HT1080 (cell line): ENCODE measurements at regions not wholly inside any gene's neighbourhood (a gene's known extent, or its start where the extent isn't known, plus 50 kb on each side); places are given as distances from the start of the nearest gene placed in this dataset.

Experiments
- DNase-seq: peaks from one replicate; pipeline ENCODE4 v3.0.0-alpha.2; 2015; ENCODE audit warnings: low read depth

DNA sequence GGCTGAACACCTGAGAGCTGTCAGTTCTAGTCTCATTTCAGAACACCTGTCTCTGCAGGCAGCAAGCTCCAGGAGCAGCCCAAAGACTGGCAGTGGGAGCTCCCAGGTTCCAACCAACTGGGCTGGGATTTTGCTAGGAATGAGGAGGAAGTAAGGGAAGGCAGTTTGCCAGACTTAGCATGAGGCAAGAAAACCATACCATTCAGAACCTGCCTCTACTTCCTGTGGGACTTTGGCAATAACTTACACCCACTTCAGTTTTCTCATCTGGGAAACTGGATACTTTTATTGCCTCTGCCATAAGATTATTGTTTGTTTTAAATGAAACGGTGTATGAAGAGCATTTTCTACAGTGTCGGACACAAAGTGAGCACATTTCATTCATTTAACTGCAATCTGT, 363.7 kb upstream of the ISX start:
- DNase-seq, result peak; percentile 36

DNA sequence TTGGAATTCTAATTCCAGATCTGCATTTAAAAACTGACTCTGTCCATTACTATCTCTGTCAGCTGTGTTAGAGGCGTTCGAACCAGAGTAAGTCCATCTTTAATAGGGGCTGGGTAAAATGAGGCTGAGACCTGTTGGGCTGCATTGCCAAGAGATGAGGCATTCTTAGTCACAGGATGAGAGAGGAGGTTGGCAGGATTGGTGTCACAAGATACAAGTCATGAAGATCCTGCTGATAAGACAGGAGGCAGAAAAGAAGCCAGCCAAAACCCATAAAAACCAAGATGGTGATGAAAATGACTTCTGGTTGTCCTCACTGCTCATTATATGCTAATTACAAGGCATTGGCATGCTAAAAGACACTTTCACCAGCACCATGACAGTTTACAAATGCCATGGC, 356.3 kb upstream of the ISX start:
- DNase-seq, result peak; percentile 78

DNA sequence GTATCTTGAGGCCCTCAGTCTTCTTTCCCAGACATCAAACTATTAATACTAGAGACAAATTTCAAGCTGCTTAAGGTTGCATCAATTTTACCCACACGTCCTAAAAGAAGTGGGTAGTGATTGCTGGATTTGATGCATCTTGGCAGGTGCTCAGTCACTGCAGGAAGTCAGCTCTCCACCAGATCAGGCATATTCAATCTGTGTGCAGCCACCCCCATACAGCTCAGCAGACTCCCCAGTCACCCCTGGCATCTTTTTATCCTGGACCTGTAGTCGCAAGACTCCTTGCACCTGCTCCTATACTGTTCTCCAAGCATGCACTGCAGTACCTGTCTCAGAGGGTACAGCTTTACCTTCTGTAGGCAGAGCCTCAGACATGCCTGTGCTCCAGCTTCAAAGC, 343.1 kb upstream of the ISX start:
- DNase-seq, result no peak

DNA sequence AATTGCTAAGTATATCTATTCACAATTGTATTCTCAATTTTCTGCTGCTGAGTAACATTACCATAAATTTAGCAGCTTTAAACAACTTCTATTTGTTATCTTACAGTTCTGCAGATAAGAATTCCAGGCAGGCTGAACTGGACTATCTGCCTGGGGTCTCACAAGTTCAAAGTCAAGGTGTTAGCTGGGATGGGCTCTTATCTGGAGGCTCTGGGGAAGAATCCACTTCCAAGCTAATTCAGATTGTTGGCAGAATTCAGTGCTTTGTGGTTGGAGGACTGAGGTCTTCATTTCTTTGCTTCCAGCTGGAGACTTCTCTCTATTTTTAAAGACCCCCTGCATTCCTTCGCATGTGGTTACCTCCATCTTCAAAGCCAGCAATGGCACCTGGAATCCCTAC, 329.9 kb upstream of the ISX start:
- DNase-seq, result no peak

DNA sequence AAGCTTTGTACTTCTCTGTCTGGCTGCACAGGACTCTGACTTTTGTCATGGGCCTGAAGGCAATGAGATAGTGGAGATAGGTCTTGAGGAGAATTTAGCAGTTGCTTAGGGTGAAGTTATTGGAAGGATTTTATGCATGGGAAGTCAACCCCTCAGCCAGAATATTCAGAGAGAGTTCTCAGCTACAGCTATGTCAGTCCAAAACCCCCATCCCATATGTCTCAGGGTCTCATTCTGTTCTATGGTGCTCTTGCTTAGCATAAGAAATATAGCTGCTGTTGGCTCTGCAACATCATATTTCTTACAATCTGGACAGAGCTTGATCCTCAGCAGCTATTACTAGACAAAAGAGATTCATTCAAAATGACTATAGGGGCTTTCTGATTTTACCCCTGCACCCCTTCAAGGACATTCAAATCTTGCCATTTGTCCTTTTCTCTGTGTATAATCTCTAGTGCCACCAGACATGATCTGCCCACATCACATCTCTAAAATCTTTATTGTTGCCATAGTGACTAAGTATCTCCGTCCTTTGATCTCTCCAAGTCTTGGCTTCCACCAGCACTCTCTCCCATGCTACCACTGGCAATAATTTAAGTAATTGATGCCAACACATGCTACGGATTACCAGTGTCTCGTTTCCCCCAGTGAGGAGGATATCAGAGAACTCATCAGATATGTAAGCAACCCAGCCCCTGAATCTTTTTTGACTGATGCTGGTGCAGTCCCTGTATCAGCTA, 327.1 kb upstream of the ISX start:
- DNase-seq, result no peak

DNA sequence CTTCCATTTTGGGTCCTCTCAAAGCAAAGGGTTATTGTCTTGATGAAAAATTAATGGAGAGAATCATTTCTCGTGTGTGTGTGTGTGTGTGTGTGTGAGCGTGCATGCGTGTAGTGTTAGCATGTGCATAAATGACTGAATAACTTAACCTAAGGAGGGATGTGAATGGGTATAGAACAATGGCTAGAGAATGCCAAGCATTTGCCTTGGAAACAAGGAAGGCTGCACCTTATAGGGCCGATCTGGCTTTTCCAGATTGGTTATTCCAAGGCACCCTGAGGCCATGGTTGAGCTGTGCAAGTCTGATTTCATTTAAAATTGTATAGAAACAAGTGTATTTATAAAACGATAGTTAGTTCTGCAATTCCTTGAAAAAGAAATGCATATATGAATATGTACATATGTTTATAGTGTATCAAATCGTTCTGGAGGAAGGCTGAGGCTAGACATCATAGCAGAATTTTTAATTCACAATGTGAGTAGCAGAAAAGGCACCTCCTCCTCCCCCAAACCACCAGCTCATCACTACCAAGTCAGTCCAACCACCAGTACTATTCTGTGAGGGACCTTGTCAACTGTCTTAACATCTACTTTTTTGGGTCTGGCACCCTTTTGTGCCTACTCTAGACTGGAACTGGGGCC, 322.7 kb upstream of the ISX start:
- no peak for DNase-seq

DNA sequence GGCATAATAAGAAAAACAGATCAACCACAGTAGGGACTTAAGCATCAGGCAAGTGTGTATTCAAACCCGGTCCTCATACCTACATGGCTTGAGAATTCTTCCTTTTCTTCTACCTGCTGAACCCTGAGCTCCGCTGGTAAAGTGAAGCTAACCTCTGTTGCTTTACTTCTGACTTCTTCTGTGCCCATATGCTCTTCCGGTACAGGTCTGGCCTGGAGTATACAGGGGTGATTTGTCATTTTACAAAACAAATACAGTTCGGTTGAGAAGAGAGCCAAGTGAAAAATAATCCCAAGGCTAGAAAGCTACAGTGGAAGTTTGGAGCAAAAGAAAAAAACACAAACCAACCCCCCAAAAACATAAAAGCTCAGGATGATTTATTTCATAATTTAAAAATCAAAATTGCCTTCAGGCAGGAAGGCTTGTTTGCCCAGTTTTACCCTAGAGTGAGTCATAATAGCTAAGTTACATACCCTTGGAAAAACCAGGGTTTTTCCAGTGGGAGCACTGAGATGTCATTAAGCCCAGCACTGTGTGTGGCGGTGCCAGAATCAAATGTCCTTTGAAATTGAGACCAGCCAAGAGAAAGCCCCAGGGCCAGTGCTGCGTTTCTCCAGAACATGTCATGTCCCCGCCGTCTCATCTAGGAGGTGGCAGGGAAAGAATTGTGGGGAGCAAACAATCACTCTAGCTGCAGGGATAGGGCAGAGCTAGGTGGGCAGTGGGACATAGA, 305.5 kb upstream of the ISX start:
- DNase-seq, result peak; percentile 36

DNA sequence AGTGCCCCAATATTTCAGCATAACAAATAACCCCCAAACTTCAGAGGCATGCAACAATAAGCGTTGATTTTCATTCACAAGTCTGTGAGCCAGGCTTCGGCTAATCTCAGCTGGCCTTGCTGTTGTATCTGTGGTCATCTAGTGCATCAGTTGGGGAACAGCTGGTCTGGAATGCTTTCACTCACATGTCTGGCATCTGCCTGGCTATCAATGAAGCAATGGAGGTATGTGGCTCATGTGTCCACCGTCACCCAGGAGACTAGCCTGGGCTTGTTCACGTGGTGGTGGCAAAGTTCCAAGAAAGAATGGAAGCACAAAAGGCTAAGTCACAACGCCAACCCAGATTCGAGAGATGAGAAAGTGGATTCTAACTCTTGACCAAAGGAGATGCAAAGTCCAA, 304.8 kb upstream of the ISX start:
- peak; percentile 52 for DNase-seq

DNA sequence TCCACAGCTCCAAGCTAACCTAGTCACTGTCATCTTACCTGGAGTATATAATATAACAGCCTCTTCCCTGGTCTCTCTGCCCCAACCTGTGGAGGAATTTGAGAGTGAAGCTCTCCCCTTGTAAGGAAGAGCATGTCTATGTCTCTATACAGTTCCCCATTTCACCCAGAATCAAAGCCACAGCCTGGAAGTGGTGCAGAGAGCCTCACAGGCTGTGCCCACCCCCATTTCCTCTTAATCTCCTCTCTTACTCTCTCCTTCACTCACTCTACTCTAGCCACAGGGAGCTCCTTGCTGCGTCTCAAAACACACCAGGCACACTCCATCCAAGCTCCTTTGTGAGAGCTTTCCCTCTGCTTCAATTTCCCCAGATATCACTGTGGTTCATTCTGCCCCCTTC, 302.5 kb upstream of the ISX start:
- DNase-seq, result no peak

DNA sequence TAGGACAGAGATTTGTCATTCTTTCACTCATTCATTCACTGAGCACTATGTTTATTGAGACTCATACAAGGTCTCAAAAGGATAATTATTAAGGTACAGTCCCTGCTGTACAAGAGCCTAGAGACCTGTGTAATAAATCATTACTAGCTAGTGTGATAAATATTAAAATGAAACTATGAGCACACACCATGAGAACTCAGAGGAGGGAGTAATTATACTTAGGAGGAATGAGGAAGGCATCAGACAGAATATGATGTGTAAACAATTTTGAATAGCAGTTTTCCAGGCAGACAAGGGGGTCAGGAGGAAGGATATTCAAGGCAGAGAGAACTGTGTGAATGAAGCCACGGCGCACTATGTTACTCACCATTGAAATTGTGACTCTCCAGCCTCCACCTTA, 300.8 kb upstream of the ISX start:
- DNase-seq, result no peak

DNA sequence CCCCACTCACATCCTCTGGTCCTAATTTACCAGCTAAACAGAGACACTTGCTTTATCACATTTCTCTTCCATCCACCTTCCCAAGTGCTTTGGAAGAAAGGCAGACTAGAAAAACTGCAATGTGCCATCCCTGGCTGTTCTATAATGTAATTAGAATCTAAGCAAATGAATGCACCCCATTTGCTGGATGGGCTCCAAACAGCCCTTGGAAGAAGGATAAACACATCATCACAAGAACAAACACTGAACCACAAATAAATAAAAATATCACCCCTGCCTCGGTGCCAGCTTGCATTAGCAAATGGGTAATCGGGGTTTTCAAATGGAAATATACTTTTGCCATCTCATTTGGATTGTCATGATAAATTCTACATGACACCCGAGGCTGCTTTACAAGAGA, 296.6 kb upstream of the ISX start:
- DNase-seq, result no peak

DNA sequence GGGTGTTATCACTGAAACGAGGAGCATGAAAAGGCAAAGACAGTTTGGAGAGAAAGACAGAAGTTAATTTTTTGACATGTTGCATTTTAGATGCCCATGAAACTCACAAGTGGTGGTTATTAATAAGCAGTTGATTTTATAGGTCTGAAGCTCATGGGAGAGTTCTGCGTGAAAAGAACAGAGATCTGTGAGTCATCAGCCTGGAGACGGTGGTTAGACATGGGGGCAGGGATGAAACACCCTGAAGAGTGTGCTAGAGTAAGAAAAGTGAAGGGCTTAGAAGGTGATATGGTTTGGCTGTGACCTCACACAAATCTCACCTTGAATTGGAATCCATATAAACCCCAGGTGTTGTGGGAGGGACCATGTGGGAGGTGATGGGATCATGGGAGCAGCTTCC, 289.1 kb upstream of the ISX start:
- DNase-seq, result peak; percentile 50

DNA sequence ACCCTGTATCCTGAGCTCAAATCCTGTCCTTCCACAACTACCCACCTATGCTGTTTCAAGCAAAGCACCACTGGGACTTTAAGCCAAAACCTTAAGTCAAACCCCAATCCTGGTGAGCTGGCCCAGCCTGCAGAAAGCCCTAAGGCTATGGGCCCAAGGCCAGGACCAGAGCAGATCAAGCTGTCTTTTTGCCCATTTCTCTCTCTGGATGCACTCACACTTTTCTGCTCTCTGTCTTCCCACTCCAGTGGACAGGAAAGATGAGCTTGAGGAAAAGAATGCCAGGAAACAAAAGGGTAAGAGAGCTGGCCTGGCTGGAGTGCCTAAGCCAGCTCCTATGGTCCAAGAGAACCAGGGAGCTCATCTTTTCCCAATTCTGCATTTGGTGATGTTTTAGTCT, 284.3 kb upstream of the ISX start:
- no peak for DNase-seq

DNA sequence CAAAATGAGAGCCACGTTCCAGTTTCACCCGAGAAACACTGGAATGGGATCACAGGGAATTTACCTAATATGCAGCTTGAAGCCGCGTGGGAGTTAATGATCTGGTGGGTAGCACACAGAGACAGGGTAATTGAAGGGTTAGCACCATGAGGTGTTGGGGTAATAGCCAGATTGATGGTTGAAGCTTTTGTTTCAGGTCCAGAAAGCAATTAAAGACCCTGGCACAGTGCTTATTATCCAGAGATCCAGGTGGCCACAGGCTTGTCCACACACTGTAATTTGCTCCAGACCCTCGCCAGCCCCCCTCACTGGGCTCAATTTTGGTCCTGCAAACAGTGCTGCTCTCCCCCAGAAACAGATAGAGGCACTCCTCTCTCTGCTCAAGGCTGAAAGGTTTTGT, 282.5 kb upstream of the ISX start:
- no peak for DNase-seq

DNA sequence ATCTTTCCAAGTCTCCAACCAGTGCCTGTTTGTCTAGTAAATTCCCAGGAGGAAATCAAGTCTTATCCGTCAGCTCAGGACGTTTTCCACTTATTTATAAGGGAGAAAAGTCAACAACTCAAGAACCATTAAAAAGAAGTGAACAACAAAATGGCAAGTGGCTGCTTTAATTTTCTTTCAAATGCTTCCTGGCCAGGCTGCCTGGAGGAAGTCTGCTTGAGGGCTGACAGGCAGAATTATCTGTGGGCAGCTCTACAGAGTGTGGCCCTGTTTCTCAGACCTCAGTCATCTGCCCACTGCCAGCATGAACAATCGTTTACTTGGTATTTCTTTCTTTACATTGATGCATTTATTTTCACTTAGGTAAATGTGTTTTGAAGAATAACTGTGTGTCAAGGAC, 281.9 kb upstream of the ISX start:
- no peak for DNase-seq

DNA sequence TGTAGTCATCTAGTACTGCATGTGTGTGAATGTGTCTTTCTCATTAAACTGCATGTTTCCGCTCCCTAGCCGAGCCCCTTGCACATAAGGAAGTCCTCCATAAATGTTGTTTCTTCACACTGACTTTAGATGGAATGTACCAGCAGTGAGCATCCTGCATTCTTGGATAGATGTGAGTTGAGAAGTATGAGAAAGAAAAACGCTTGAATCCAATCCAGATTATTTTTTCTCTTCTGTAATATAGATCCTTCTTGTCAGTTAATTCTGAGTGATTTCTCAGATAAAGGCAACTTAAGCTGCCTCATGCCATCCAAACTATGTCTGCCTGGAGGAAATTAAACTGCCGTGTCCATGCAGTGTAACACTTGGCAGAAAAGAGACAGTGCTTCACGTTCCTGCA, 268.1 kb upstream of the ISX start:
- DNase-seq, result no peak

DNA sequence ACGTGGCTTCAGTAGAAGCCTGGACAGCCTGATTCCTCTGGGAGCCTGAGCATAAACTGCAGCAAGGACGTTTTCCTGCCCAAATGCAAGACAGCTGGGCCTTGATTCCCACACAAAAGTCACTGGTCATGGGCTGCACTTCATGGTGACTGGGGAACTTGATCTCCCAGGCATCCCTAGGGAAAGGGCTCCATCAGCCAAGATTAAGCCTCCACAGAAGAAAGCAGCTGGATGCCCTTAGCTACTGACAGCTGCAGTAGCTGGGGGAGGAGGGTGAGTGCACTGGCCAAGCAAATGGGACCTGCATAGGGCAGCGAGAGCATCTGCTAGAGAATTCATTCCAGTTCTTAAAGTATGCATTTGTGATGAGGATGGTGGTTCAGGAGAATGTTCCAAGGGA, 267.4 kb upstream of the ISX start:
- no peak for DNase-seq

DNA sequence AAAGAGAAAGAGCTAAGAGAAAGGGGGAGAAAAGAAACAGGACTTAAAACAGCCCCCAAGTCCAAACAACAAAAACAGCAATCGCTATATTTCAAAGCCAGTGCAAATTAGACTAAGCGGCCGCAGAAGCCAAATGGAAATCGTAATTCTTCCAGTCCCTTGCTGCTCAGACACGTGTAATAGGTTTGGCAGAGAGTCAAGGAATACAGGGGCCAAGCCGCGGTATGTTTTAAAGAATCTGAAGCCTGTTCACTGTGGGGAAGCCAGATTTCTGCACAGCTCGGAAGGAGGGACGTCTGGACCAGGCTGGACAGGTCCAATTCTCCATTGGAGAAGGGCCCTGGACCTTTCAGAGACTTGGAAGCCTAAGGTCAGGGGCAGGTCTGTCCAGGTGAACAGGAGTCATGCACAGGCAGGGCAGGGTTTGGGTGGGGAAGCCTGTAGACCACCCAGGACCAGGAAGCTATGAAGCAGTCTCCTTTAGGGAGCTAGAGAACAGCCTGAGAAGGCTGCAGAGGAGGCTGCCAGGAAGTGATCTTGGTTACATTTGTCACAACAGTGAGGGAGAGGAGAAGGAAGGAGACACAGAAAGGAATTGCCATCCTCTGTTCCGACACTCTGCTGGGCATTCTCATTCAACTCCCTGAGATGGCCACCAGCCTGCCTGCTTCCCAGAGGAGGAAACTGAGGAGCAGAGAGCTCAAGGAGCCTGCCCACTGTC, 265.5 kb upstream of the ISX start:
- DNase-seq, result peak; percentile 24

DNA sequence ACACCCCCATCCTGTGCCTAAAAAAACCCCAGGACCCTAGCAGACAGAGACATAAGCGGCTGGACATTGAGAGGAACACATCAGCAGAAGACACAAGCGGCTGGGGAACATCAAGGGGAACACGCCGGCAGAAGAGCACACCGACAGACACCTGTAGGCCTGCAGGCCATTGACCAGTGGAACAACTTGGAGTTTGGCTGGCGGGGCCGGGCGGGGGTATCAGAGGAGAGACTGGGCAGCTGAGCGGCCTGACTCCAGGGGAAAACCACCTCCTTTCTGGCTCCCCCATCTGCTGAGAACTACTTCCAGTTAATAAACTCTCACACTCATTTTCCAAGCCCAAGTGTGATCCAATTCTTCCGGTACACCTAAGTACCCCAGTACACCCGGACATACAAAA, 264.7 kb upstream of the ISX start:
- no peak for DNase-seq

DNA sequence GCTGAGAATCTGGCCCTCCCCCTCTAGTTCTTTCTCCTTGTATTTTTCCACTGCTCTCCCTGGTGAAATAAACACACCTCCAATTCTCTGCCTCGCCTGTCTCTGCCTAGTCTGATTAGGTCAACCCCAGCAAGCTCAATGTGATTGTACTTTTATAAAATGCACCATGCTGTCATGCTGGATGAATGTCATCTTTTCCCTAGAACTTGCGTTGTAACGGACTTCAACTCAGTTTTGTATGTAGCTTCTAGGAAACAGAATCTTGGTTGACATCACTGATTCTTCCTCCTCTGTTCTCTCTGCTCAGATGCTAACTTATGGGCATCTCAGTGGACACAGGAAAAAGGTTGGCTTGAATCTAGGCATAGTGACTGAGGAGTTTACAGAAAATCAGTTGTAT, 261.9 kb upstream of the ISX start:
- no peak for DNase-seq

DNA sequence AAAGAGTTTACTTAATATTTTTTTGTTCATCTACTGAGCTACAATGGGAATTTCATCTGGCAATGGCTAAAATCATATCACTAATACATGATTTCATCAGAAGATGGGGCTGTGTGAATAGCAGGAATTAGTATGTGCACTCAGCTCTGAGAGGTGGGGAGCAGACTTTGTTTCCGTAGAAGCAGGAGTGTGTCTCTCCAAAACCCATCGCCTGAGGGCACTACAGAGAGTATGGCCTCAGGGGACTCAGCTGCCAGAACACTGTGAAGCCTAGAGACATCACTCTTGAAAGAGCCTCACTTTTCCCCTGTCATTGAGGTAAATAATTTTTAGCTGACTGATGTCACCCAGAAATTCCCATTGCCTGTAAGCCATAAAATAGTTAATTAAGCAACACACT, 261.4 kb upstream of the ISX start:
- peak; percentile 38 for DNase-seq

DNA sequence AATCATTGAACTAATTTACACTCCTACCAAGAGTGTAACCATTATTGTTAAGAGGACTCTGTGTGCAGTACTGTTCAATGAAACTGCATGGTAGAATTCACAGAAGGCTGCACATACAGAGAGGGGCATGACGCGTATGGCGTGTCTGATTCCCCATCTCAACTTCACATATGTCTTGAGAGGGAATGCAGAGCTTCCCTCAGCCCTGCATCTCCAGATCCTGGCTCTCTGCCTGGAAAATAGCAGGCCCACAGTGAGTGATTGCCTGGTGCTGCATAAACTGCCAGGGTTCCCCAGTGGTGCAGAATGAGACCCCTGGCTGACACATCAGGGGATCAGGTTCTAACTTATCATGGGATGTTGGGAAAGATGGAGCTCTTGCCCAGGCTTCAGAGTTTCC, 260.2 kb upstream of the ISX start:
- no peak for DNase-seq
